Breast epithelium (tissue), 3 donors: ENCODE measurements at regions not wholly inside any gene's neighbourhood (a gene's known extent, or its start where the extent isn't known, plus 50 kb on each side); places are given as distances from the start of the nearest gene placed in this dataset.
"Not testable (repeated sequence)": the region's sequence is repeated elsewhere in the genome, so short reads cannot be mapped to it uniquely, and the experiment has no call there.

ENCODE experiments used
- CTCF ChIP-seq, 3 donors: fragments of 450-650 bp; IDR thresholded peaks; one replicate each; pipeline ENCODE4 v1.5.1; 2016 to 2017; ENCODE audit warnings: antibody characterized with exemption in 3 of 3, mild to moderate bottlenecking in 3 of 3, moderate library complexity in 3 of 3
- POLR2A ChIP-seq: fragments of 450-650 bp; IDR thresholded peaks from one replicate; pipeline ENCODE4 v1.6.1; 2016; ENCODE audit warnings: antibody characterized with exemption, mild to moderate bottlenecking, moderate library complexity
- POLR2AphosphoS5 ChIP-seq, 3 donors: sonication (generic); formaldehyde crosslinking; IDR thresholded peaks; one replicate each; pipeline ENCODE4 v1.6.1; 2017; ENCODE audit warnings: antibody characterized with exemption in 3 of 3

- not testable (repeated sequence) for TF ChIP-seq POLR2A; CTCF (IDR thresholded peaks at IDR 0.05); POLR2AphosphoS5 (IDR thresholded peaks at IDR 0.05)
Observed at GRCh38 chr7:6989968-6990367, 163.9 kb upstream of the CCZ1B start.
